KBM-7 (cell line): ENCODE measurements at regions not wholly inside any gene's neighbourhood (a gene's known extent, or its start where the extent isn't known, plus 50 kb on each side); places are given as distances from the start of the nearest gene placed in this dataset.

Experiments
- DNase-seq: peaks from one replicate; pipeline ENCODE4 v3.0.0-alpha.2; 2015
- in situ Hi-C: fragments of 300-500 bp; cut with MboI; formaldehyde crosslinking; loops from 2 replicates; pipeline ENCODE4 v1.14.3; 2020; ENCODE audit warnings: low sequenced_read_pairs, low pct_unique_long_range_greater_than_20kb, mixed read lengths

DNA sequence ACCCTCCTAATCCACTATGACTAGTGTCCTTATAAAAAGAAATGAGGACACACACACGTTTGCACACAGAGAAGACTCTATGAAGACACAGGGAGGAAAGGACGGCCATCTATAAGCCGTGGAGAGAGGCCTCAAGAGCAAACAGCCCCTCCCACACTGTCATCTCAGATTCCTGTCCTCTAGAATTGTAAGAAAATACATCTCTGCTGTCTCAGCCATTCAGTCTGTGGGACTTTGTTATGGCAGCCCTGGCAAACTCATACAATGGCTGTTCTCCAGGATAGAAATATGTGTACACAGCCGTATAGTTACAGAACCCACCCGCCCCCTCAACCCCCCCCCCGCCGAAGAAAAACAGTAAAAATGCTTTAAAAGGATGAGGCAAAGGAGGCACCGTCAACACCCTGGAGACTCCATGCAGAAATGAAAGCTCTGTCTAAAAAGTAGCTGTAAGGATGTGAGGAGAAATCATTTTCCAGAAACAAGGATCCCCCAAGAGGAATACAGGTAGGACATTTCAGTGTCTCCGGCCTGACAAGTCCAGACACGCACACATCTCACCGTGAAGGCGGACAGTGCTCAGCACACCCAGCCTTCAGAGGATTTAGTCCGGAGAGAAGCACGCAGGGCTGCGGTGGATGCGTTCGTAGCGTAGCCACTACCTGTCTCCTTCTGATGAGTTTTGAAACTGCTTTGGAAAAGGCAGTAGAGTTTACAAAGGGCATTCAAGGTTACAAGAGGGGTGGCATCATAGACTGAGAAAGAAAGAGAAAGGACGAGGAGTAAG, 110.8 kb upstream of the ERCC6L2 start:
- no peak for DNase-seq
- in situ Hi-C loops: no loop called here

DNA sequence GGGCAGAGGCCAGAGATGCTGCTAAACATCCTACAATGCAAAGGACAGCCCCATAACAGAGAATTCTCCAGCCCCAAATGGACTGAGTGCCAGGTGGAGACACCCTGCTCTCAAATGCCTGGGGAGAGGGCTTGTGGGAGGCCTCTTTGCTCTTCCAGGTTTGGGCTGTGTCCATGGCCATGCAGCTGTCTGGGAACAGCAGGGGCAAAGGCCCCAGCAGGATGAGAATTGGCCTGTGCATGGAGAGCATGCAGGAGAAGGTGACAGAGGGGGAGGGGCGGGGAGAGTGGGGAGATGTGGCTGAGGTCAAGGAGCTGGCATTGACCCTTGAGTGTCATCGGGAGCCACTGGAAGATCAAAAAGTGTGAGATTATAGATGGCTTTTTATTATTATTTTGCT, 111.5 kb upstream of the ERCC6L2 start:
- in situ Hi-C loops: no loop called here
- DNase-seq: no peak

DNA sequence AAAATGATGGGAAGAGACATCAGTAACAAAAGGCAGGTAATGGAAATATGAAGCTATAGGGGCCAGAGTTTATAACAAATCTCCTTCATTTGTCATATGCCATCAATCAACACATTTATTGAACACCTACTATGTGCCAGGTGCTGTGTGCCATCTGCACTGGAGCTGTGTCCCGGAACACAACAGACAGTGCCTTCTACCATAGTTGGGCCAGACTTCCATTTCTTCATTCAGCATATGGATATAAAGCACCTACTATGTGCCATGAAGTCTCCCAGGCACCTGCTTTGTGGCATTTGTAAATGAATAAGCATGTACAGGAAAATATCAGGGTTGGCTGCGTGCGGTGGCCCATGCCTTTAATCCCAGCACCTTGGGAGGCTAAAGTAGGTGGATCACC, 112.5 kb upstream of the ERCC6L2 start:
- no peak for DNase-seq
- in situ Hi-C loops: no loop called here

DNA sequence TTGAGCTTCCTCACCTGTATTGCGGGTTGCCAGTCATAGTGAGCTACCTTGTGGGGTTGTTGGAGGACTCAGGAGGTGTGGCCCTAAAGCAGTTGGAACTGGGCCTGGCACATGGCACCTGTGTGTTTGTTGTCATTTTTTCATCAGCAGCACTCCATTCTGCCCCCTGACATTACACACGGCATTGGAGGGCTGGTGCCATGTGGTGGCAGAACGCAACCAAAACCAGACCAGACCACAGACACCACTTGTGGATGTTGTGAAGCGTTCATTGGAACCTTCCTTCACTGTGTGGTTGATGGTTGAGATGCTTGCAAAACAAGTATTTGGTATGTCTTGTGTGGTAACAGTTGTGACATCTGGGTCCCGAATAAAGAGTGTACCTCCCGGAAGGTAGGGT, 113.2 kb upstream of the ERCC6L2 start:
- in situ Hi-C loops: no loop called here
- DNase-seq: no peak

DNA sequence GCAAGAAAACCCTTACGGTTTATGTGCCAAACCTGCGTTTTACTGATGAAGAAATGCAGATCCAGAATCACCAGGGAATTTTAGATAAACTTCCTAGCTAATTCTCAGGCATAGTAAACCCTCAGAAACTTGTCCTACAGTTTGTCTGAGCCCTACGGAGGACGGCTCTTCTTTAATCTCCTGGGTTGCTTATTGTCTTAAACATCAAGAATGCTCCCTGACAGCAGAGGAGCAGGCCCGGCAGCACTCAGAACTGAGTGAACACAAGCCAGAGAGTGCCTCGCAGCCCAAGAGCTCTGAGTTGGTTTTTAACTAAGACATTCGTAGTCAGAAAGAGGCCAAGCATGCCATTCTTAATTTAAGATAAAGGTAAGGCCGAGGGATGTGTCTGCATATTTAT, 114.7 kb upstream of the ERCC6L2 start:
- no peak for DNase-seq
- in situ Hi-C loops: no loop called here

DNA sequence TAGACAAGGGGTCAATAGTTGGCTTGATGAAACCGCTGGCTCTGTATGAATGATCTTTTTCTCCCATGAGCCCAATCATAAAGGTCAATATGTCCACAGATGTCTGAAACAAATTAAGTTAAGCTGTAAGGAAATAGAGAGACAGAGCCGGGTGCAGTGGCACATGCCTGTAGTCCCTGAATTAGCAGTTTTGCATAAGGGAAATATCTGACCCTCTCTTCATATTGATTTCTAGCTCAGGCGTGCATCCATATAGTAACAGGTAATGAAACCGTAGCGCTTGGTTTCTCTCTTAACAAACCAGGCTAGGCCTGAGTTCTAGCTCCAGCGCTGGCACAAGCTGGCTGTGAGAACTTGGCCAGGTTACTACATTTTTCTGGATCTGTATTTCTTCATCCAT, 118.1 kb upstream of the ERCC6L2 start:
- in situ Hi-C loops: no loop called here
- no peak for DNase-seq

DNA sequence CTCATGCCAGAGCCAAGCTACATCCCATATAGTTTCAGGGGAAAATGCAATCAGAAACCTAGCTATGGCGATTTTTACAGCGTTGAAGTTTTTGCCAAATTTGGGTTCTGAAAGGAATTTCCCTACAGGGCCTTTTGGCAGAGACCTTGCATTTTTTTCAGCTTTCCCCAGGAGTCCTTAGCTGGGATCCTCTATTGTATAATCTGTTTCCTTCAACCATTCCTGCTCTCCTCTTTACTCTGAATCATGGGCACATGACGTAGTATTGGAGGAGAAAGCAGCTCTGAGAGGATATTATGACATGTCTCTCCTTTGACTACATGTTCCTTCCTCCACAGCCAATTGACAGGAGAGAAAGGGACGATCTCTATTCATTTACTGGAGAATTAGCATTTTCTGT, 118.5 kb upstream of the ERCC6L2 start:
- in situ Hi-C loops: no loop called here
- no peak for DNase-seq

DNA sequence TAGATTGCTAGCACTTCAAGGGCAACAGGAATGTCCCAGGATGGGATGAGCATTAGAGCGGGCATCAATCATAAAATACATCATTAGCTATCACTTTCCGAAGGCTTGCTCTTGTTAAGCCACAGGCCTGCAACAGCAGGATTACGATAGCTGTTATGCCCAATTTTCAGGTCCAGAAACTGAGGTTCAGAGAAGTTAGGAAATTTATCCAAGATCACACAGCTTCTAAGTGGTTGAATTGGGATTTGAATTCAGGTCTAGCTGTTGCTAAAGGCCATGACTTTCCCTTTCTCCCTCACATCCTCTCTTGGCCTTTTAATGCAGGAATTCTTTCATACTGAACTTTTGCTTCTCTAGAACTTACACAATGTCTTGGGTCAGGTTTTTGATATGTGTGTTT, 119.4 kb upstream of the ERCC6L2 start:
- in situ Hi-C loops: no loop called here
- no peak for DNase-seq

DNA sequence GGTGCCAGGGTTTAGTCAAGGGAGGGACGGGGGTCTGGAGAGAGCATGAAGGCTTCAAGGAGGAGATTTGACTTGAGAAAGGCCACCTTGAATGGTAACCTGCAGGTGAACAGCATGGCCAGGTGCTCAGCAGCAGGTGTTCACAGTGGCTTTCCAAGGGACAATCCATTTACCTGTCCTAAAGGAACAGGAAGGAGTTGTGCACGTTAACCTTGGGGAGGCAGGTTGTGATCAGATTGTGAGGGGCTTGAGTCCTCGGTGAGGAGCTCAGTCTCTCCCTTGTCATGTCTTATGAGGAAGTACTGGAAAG, 120.1 kb upstream of the ERCC6L2 start:
- no peak for DNase-seq
- in situ Hi-C loops: no loop called here

DNA sequence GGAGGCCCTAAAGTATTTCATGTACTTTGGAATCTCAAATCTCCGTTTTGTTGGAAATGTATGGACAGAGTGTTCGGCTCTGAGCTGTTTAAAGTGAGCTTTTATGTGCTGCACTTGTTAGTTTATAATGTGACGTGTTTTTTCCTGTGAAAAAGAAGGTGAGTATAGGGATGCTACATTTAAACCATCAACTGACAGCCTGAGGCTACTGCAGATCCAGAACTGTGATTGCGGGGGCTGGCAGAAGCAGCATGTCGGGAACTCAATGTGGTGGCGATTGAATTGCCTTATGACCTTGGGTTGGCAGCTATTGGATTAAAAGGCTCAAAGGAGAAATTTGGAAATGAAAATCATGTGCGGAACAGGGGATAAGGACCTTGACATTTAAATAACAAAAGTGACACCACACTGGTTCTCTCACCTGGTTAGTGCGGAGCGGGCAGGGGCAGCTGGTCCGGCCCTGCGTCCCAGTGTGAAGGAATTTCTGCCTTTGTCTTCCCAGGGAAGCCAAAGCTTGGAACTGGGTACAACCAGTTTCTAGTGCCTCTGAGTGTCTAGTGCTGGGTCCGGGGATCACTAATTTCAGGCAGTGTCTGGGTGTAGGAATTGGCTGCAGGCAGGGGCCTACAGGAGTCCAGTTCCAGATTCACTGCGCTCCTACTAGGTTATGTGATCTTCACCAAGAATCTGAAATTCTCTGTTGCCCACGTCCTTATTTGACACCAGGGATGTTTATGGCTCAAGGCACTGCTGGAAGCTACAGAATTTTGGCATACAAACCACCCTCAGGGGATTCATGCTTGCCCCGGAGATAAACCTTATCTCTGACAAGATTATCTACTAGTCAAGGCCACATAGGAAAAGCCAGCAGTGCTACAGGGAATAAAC, 120.7 kb upstream of the ERCC6L2 start:
- DNase-seq: no peak
- in situ Hi-C loops: no loop called here

DNA sequence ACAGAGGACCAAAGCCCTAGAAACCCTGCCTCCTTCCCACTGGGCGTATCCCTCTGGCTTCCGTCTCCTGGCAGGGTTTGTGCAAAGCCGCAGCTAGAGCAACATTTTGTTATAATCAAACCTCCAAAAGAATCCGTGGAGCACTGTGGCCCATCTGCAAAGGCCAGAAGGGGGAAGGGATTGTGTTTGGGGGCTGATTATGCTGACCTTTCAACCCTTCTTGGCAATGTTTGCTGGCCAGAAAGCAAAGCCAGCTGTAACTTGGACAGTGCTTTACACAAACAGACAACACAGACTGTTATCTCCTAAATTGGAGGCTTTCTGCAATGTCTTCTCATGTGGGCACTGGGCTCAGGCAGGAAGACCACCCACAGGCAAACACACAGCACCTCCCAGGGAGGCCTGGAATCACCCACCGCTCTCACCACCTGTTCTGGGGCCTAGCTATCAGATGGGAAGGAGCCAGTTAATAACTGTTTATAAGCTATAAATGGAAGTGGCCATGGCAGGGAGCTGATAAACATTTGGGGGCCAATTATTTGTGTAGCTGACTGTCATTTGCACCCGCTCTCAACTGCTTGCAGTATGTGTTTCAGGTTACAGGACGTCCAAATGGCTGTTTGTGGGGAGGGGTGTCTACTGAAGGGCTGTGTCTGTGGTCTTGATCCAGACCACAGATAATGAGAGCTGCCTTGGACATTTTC, 121.6 kb upstream of the ERCC6L2 start:
- no peak for DNase-seq
- in situ Hi-C loops: no loop called here

DNA sequence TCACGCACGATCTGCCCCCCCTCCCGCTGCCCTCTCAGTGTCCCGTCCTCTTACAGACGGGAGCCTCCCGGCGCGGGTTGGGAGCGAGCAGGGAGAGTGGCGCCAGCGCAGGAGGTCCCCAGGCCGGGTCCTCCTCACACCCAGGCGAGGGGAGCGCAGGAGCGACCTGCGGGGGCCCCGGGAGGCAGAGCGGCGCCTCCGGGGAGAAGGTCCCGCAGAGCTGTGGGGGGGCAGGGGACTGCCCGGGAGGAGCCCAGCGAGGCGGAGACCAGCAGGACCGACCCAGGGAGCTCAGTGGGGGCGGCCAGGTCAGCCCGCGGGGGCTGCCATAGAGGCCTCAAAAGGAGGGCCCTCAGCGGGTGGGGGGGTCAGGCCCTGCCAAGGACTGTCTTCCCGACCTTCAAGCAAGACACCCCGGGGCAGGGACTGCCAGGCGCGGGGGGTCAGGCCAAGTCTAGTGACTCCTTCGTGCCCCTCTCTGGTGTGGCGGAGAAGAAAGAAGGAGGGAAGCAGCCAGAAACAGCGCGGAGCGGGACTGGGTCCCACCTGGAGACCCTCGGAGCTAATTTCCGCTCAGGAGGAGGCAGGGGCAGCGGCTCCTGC, 123.3 kb upstream of the ERCC6L2 start:
- in situ Hi-C loops: no loop called here
- DNase-seq: no peak

DNA sequence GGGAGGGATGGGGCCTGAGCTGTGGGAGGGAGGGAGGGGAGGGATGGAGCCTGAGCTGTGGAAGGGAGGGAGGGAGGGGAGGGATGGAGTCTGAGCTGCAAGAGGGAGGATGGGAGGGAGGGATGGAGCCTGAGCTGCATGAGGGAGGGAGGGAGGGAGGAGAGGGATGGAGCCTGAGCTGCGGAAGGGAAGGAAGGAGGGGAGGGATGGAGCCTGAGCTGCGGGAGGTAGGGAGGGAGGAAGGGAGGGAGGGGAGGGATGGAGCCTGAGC, 124.0 kb upstream of the ERCC6L2 start:
- DNase-seq: no peak
- in situ Hi-C loops: no loop called here

DNA sequence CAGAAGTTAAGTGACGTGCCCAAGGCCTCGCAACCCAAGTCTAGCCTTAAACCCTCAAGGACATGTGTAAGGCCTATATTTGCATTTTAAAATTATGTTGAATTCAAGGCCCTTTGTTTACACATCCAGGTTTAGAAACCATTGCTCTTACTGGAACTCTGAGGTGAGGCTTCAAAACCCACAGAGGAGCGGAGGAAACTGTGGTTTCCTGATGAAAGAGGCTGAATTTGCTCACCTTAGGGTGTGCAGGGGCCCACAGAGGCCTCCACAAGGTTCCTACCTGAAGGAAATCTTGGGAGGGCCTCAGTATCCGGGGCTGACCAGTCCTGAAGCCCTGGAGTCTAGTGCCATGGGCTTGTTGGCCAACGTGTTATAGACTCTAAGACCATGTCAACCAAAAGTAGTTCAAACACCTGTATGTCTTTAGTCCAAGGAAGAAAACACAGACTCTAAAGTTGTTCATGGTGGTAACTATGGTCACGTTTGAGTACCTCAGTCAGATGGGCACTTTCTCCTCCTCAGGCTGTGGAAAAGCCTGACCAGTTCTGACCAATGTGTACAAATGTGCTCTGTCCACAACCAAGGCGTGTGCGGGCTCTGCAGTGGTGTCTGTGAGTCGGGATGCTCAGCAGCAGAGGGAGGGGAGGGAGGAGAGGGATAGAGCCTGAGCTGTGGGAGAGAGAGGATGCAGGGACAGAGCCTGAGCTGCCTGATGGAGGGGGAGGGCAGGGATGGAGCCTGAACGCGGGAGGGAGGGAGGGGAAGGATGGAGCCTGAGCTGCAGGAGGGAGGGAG, 124.6 kb upstream of the ERCC6L2 start:
- in situ Hi-C loops: no loop called here
- DNase-seq: no peak

DNA sequence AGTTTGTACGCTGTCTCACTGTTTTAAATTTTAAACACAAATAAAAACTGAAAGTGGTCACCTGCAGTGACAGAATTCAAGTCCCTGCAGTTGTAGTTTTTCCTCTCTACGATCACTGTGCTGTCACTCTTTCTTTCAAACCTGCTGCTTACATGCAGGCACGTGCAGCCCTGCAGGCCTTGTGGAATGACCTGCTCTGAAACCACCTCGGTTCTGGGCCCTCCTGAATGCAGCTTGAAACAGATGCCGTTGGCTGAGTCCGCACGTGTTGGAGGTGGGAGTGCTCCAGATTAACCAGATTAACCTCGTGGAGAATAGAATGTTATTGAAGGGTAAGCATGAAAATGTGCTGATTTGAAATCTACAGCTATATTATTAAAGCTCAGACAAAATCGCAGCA, 126.0 kb upstream of the ERCC6L2 start:
- in situ Hi-C loops: no loop called here
- no peak for DNase-seq

DNA sequence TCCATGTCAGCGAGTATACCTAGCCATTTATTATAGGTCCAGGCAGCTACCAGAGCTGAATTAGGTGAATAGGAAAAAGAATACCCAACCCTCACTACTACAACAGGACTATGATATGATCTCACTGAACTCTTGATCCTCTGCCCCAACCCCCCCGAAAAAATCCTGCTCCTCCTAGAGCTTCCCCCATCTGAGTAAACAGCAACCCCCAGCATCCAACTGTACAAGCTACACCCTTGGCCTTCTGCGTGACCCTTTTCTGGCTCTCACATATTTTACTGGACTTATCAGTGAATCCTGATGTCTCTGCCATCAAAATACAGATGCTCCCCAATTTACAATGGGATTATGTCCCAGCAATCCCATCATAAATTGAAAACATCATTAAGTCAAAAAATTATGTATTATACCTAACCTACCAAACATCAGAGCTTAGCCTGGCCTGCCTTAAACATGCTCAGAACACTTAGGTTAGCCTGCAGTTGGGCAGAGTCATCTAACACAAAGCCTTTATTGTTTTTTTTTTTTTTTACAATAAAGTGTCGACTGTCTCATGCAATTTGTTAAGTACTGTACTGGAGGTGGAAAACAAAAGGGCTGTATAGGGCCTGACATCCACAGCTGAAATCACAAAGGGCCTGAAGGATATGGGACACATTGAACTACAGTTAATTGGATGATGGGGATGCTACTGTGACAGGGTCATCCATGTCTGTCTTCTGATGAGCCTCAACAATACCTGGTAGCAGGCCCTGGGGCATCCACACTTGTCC, 128.9 kb upstream of the ERCC6L2 start:
- in situ Hi-C loops: no loop called here
- DNase-seq: no peak

DNA sequence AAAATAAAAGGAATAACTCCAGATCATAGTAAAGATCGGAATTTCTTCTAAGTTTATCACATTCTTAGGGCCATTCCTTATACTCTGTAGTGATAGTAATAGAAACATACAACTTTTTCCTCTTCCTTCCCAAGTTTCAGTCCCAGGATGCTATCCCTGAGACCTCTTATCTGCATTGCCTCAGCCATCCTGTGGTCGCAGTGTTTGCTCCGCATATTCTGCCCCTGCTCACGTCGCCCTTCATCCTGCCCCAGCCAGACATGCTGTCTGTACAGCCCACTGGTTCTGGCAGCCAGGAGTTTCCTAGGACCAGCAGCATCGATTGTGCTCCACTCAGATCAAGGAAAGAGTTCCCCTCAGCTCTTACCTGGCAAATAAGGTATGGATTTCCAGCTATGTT, 132.7 kb upstream of the ERCC6L2 start:
- no peak for DNase-seq
- in situ Hi-C loops: no loop called here

DNA sequence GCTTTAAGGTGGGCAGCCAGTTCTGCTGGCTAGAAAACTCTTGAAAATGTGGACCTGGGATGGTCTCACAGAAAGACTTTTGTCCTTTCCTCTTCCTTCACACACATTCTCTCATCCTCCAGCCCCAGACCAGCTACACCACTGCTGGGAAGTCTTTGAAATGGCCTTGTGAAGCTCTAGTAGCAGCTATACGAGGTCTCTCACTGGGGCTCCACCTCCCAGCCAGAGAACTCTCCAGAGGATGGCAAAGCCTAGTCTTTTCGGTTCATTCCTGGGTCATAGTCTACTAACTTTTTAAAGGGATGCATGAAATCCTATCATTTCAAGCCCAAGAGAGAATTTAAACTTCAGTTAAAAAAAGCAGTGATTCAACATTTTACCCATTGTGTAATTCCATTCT, 133.9 kb upstream of the ERCC6L2 start:
- in situ Hi-C loops: no loop called here
- no peak for DNase-seq
